NCI-H146 (cell line): ENCODE measurements at regions not wholly inside any gene's neighbourhood (a gene's known extent, or its start where the extent isn't known, plus 50 kb on each side); places are given as distances from the start of the nearest gene placed in this dataset.
"Not testable (repeated sequence)": the region's sequence is repeated elsewhere in the genome, so short reads cannot be mapped to it uniquely, and the experiment has no call there.

ENCODE experiments used
- DNase-seq: peaks from one replicate; lab custom pipeline; 2025; lab: John Stamatoyannopoulos, UW

GRCh38 chr4:107391630-107392028 lies 328.4 kb downstream of the PAPSS1 start:
- no peak for DNase-seq

- no peak for DNase-seq
Observed at GRCh38 chr4:107391009-107391629, 328.9 kb downstream of the PAPSS1 start.

GRCh38 chr4:107389965-107390364 lies 330.1 kb downstream of the PAPSS1 start:
- no peak for DNase-seq

- no peak for DNase-seq
Observed at GRCh38 chr4:107388736-107389274, 331.2 kb downstream of the PAPSS1 start.

GRCh38 chr4:107380836-107381438 lies 339.1 kb downstream of the PAPSS1 start:
- DNase-seq = no peak

- DNase-seq = no peak
Observed at GRCh38 chr4:107380190-107380589, 339.8 kb downstream of the PAPSS1 start.

GRCh38 chr4:107379054-107379869 lies 340.8 kb downstream of the PAPSS1 start:
- no peak for DNase-seq

GRCh38 chr4:107376293-107376692 lies 340.2 kb upstream of the DKK2 start:
- no peak for DNase-seq

GRCh38 chr4:107366900-107367299 lies 330.8 kb upstream of the DKK2 start:
- DNase-seq = no peak

- DNase-seq = no peak
Observed at GRCh38 chr4:107366016-107366735, 330.1 kb upstream of the DKK2 start.

- DNase-seq = no peak
Observed at GRCh38 chr4:107363125-107363524, 327.0 kb upstream of the DKK2 start.

- DNase-seq = no peak
Observed at GRCh38 chr4:107359208-107359607, 323.1 kb upstream of the DKK2 start.

GRCh38 chr4:107354304-107354703 lies 318.2 kb upstream of the DKK2 start:
- not testable (repeated sequence) for DNase-seq

GRCh38 chr4:107351196-107351595 lies 315.1 kb upstream of the DKK2 start:
- no peak for DNase-seq

- no peak for DNase-seq
Observed at GRCh38 chr4:107349732-107350131, 313.6 kb upstream of the DKK2 start.

GRCh38 chr4:107349266-107349665 lies 313.2 kb upstream of the DKK2 start:
- no peak for DNase-seq

GRCh38 chr4:107348188-107349050 lies 312.3 kb upstream of the DKK2 start:
- no peak for DNase-seq

- DNase-seq = no peak
Observed at GRCh38 chr4:107333518-107333917, 297.4 kb upstream of the DKK2 start.

GRCh38 chr4:107332656-107333055 lies 296.5 kb upstream of the DKK2 start:
- DNase-seq = not testable (repeated sequence)

- no peak for DNase-seq
Observed at GRCh38 chr4:107330916-107331315, 294.8 kb upstream of the DKK2 start.

- DNase-seq = no peak
Observed at GRCh38 chr4:107319386-107319785, 283.3 kb upstream of the DKK2 start.
